DMS53 treated with DMSO at 0.1 percent for 48 hours (cell line): ENCODE measurements at regions not wholly inside any gene's neighbourhood (a gene's known extent, or its start where the extent isn't known, plus 50 kb on each side); places are given as distances from the start of the nearest gene placed in this dataset.
"Not testable (repeated sequence)": the region's sequence is repeated elsewhere in the genome, so short reads cannot be mapped to it uniquely, and the experiment has no call there.

Source experiments
- DNase-seq: peaks from one replicate; lab custom pipeline; 2025; ENCODE audit not compliant: unreplicated experiment; lab: John Stamatoyannopoulos, UW

GRCh38 chr6:28621268-28621667 lies 95.6 kb downstream of the GPX5 start:
- DNase-seq, result not testable (repeated sequence)

- not testable (repeated sequence) for DNase-seq
These were observed 97.6 kb downstream of the GPX5 start for GRCh38 chr6:28623242-28623641.

- not testable (repeated sequence) for DNase-seq
These were observed 100.7 kb downstream of the GPX5 start for GRCh38 chr6:28626386-28626785.

GRCh38 chr6:28632326-28632851 lies 106.7 kb downstream of the GPX5 start:
- DNase-seq, result no peak

- no peak for DNase-seq
These were observed 107.9 kb downstream of the GPX5 start for GRCh38 chr6:28633445-28634215.

GRCh38 chr6:28634411-28634760 lies 108.7 kb downstream of the GPX5 start:
- DNase-seq, result no peak

GRCh38 chr6:28634761-28635546 lies 109.3 kb downstream of the GPX5 start:
- DNase-seq, result no peak

- DNase-seq, result no peak
These were observed 110.0 kb downstream of the GPX5 start for GRCh38 chr6:28635547-28636158.

- DNase-seq, result no peak
These were observed 113.2 kb downstream of the GPX5 start for GRCh38 chr6:28638787-28639430.

- DNase-seq, result not testable (repeated sequence)
These were observed 114.0 kb downstream of the GPX5 start for GRCh38 chr6:28639445-28640290.

- DNase-seq, result no peak
These were observed 117.5 kb downstream of the GPX5 start for GRCh38 chr6:28643017-28643740.

GRCh38 chr6:28646650-28647049 lies 121.0 kb downstream of the GPX5 start:
- DNase-seq, result no peak

- DNase-seq, result no peak
These were observed 122.6 kb downstream of the GPX5 start for GRCh38 chr6:28648035-28648877.

- no peak for DNase-seq
These were observed 123.2 kb downstream of the GPX5 start for GRCh38 chr6:28648878-28649375.

GRCh38 chr6:28651161-28651560 lies 125.5 kb downstream of the GPX5 start:
- no peak for DNase-seq

- DNase-seq, result no peak
These were observed 128.2 kb downstream of the GPX5 start for GRCh38 chr6:28653876-28654275.

- DNase-seq, result no peak
These were observed 129.5 kb downstream of the GPX5 start for GRCh38 chr6:28655164-28655563.

- no peak for DNase-seq
These were observed 131.0 kb downstream of the GPX5 start for GRCh38 chr6:28656715-28657114.

- DNase-seq, result no peak
These were observed 131.7 kb downstream of the GPX5 start for GRCh38 chr6:28657381-28657768.
